GM21423 (cell line): ENCODE measurements at regions not wholly inside any gene's neighbourhood (a gene's known extent, or its start where the extent isn't known, plus 50 kb on each side); places are given as distances from the start of the nearest gene placed in this dataset.

Source experiments
- ATAC-seq: cut with Tn5 transposase; IDR thresholded peaks from one replicate; pipeline ENCODE4 v1.9.1; 2021; ENCODE audit warnings: mild to moderate bottlenecking, moderate library complexity; ENCODE audit not compliant: unreplicated experiment

- ATAC-seq, result no peak
Observed at GRCh38 chr14:31964490-31964889, 112.6 kb upstream of the ARHGAP5 start.

DNA sequence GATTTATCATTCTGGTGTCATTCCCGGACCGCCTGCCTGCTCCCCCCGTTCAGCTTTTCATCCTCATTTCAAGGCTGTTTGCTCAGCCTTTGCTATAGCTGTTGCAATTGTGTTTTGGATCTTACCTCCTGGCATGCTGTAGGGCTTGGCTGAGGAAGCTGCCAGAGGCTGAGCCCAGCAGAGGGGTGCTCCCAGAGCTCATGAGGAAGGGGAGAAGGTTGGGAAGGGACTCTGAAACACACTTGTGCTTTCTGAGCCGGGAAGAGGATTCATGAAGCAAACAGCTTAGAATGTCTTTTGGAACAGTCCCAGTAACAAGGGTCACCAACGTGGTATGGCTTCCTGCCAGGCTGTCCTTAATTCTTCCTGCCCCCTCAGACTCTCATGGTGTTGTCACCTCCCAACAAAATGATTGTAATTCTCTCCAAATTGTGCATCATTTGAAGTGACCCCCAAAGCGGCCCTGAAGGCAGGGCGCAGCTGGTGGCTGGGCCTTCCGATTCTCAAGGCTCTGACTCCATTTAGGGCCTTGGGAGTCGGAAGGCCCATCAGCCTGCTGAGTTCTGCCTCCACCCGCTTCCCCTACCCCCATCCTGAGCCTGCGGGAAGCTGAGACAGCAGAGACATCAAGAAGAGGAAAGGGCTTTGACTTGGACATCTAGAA lies 111.9 kb upstream of the ARHGAP5 start:
- ATAC-seq, result no peak

DNA sequence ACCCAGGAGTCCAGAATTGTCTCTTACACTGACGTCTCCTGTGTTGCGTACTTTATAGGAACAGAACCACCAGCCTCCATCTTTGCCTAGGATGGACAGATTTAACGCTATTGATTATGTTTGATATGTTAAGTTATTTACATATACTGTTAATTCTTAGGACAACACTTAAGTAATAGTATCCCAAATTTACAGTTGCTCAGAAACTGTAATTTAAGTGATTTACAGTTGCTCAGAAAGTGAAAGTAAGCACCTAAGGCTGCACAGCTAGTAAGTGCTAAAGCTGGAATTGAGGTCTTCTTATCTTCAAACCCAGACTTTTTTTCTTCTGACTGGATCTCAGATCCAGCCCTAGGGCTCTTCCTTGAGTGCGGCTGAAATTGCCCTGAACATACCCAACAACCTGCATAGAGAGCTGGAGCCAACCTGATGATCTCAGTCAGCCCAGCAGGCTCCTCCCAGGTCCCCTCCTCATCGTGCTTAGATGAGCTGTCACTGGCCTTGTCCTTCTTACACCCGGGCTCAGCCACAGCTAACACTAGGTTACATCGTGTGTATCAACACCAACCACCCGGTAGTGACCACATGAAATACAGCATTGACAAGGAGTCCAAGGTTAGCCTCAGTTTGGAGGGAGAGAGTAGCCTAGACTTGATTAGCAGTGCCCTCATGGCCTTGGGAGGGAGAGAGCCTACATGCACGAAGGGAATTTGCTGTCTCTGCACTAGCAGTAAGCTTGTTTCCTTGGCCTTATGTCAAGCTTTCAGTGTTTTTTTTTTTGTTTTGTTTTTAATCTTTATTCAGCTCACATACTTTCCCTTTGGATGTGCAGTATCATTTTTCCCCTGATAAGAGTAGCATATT lies 111.1 kb upstream of the ARHGAP5 start:
- no peak for ATAC-seq

- ATAC-seq, result no peak
Observed at GRCh38 chr14:31966896-31967668, 110.0 kb upstream of the ARHGAP5 start.

GRCh38 chr14:31967669-31967975 lies 109.5 kb upstream of the ARHGAP5 start:
- ATAC-seq, result no peak

- ATAC-seq, result peak; percentile 76
Observed at GRCh38 chr14:31968107-31968810, 108.8 kb upstream of the ARHGAP5 start.

DNA sequence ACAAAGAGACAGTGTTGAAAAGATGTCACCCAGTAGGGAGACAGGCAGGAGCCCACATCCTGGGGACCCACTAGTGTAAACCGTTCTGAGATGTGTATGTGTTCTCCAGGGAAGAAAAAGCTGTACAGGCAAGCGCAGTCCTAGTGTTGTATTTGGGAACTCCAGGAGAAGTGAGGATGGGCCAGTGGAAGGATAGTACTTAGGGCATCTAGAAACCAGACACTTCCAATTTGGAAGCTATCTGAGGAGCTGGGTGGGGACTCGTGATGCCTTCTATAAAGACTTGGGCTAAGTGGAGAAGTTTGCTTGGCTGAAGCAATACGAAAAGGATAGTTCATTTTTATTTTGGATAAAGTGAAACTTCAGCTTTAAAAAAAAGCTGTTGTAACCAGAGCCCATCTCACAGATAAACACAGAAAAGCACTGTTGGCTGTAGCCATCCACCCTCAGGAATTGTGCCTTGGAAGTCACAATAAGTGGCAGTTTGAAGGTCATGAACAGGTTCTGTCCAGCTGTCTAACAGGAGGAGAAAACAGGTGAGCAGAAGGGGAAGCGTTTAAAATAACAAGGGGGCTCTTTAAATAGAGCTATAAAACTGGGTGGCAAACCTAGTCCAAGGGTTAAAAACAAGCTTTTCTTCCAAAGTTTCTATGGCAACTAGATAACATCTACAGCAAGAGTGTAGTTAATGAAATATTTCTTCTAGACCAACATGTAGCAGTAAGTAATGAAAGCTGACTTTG lies 108.0 kb upstream of the ARHGAP5 start:
- ATAC-seq, result no peak

GRCh38 chr14:31969699-31970240 lies 107.3 kb upstream of the ARHGAP5 start:
- ATAC-seq, result no peak

- ATAC-seq, result no peak
Observed at GRCh38 chr14:31970744-31971143, 106.4 kb upstream of the ARHGAP5 start.

DNA sequence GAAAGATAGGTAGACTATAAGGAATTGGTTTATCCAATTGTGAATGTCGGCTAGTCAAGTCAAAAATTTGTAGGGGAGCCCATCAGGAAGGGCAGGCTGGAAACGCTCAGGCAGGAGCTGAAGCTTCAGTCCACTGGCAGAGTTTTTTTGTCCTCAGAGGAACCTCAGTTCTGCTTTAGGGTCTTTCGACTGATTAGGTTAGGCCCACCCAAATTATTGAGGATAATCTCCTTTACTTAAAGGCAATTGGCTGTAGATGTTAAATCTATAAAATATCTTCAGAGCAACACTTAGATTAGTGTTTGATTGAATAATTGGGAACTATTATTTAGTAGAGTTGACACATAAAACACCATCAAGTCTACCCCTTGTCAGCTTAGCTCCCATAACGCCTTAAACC lies 105.5 kb upstream of the ARHGAP5 start:
- no peak for ATAC-seq

DNA sequence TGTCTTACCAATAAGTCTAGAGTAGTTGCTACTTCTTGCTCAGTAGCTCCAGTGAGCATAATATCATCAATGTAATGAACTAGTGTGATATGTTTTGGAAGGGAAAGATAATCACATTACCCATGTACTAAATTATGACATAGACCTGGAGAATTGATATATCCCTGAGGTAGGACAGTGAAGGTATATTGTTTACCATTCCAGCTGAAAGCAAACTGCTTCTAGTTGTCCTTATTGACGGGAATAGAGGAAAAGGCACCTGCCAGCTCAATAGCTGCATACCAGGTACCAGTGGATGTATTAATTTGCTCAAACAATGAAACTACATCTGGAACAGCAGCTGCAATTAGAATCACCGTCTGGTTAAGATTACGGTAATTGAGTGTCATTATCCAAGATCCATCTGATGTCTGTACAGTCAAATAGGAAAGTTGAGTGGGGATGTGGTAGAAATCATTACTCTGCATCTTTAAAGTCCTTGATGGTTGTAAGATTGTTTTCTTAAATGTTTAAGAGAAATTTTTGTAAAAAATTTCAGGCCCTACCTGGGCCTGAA lies 100.0 kb upstream of the ARHGAP5 start:
- ATAC-seq, result no peak

DNA sequence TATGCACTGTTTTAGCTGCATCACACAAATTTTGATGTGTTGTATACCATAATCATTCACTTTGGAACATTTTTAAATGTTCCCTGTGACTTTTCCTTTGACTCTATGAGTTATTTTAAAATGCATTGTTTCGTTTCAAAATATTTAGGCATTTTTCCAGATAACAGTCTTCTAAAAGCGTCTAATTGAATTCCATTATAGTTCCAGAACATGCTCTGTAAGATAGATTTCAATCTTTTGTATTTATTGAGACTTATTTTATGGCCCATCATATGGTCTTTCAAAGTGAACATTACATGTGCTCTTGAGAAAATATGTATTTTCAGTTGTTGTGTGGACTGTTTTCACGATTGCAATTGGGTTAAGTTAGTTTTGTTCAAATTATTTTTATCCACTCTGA lies 98.7 kb upstream of the ARHGAP5 start:
- no peak for ATAC-seq

GRCh38 chr14:31982642-31983041 lies 94.5 kb upstream of the ARHGAP5 start:
- ATAC-seq, result no peak

- ATAC-seq, result no peak
Observed at GRCh38 chr14:31986405-31986804, 90.7 kb upstream of the ARHGAP5 start.

DNA sequence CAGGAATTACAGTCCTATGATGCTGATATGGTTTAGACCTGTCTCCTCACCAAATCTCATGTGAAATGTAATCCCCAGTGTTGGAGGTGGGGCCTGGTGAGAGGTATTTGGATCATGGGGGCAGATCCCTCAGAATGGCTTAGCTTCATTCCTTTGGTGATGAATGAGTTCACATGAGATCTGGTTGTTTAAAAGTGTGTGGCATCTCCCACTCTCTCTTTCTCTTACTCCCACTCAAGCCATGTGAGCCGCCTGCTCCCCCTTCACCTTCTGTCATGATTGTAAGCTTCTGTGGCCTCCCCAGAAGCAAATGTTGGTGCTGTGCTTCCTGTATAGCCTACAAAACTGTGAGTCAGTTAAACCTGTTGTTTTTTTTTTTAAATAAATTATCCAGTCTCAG lies 89.4 kb upstream of the ARHGAP5 start:
- ATAC-seq, result no peak

DNA sequence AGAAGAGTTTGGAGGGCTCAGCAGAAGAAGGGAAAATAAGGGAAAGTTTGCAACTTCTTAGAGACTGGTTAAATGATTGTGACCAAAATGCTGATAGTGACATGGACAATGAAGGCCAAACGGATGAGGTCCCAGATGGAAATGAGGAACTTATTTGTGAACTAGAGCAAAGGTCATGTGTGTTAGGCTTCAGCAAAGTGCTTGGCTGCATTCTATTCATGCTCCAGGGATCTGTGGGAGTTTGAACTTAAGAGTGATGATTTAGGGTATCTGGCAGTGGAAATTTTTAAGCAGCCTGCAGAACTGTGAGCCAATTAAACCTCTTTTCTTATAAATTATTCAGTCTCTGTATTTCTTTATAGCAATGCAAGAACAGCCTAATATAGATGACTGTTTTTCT lies 88.9 kb upstream of the ARHGAP5 start:
- ATAC-seq, result no peak

GRCh38 chr14:31990183-31990857 lies 86.8 kb upstream of the ARHGAP5 start:
- no peak for ATAC-seq

GRCh38 chr14:31990926-31991572 lies 86.1 kb upstream of the ARHGAP5 start:
- no peak for ATAC-seq

DNA sequence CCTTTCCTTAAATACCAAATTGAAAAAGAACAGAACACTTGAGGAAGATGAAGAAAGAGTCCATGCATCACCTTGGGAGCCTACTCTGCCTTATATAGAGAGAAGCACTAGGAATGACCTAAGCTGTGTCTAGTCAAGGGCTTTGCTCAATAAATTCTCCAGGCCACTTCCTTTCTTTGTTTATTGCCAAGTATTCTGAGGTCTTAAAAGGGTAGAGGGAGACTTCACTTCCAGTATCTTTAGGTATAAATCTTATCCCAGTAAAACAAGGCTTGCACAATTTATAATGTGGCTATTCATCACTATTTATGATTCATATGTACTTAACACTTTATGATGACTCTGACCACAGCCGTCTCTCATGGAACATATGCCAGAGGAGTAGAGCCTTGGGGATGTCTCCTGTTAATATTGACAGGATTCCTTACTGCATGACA lies 85.1 kb upstream of the ARHGAP5 start:
- no peak for ATAC-seq
